ENCODE measurements at regions not wholly inside any gene's neighbourhood (a gene's known extent, or its start where the extent isn't known, plus 50 kb on each side); places are given as distances from the start of the nearest gene placed in this dataset.

GRCh38 chr1:170831276-170831675 lies 104.1 kb upstream of the MROH9 start:
- in situ Hi-C loops (cut with HindIII; ENCODE audit: low pct_unique_long_range_greater_than_20kb, low sequenced_read_pairs): no loop called here
- Histone ChIP-seq H3K27ac (ENCODE audit: low read length) (no peak overlapping the region), H3K4me3 (ENCODE audit: low read depth in 2 of 2, low read length in 2 of 2) (no peak overlapping the region), H3K4me1 (ENCODE audit: control insufficient read depth, insufficient read depth, low read length) (no peaks in the 10 kb centered on the region), H3K9me3 (ENCODE audit: control insufficient read depth, insufficient read depth, low read depth, low read length) (no peaks in the 10 kb centered on the region), H3K27me3 (ENCODE audit: control insufficient read depth, insufficient read depth, low read length) (no peaks in the 10 kb centered on the region), H3K36me3 (ENCODE audit: control insufficient read depth, insufficient read depth, low read length) (no peaks in the 10 kb centered on the region)
- no peak for DNase-seq (ENCODE audit: low read depth, low spot score)
- BruUV-seq (replicated peaks): no TSS peak
- POLR2A ChIA-PET: no interaction called here
- no peak for ATAC-seq
- TF ChIP-seq TCF7L2 (IDR thresholded peaks at IDR 0.05; ENCODE audit: low read depth, low read length): no peak
- TF ChIP-seq REST (IDR thresholded peaks at IDR 0.05; ENCODE audit: insufficient read depth in 1 of 2, low read depth in 2 of 2, low read length in 1 of 2): no peak
- no peak for TF ChIP-seq CTCF (IDR thresholded peaks at IDR 0.05)
- TF ChIP-seq POLR2AphosphoS5 (IDR thresholded peaks at IDR 0.05; ENCODE audit: low read depth, low read length): no peak
- TF ChIP-seq SIN3A (IDR thresholded peaks at IDR 0.05; ENCODE audit: borderline replicate concordance, insufficient read depth, low read depth, low read length): no peak
- intact Hi-C loops (cut with micrococcal nuclease; ENCODE audit: unreplicated experiment): no loop called here
- CTCF ChIA-PET: no interaction called here

GRCh38 chr1:170836141-170836540 lies 99.2 kb upstream of the MROH9 start:
- TF ChIP-seq TCF7L2 (IDR thresholded peaks at IDR 0.05; ENCODE audit: low read depth, low read length): no peak
- H3K9me3 ChIP-seq (ENCODE audit: control insufficient read depth, insufficient read depth, low read depth, low read length): no peaks in the 10 kb centered on the region
- ATAC-seq (no peak), DNase-seq (ENCODE audit: low read depth, low spot score) (no peak)
- no peaks in the 10 kb centered on the region for H3K4me1 ChIP-seq (ENCODE audit: control insufficient read depth, insufficient read depth, low read length)
- no peaks in the 10 kb centered on the region for H3K27me3 ChIP-seq (ENCODE audit: control insufficient read depth, insufficient read depth, low read length)
- BruUV-seq (replicated peaks): no TSS peak
- POLR2A ChIA-PET: no interaction called here
- in situ Hi-C loops (cut with HindIII; ENCODE audit: low pct_unique_long_range_greater_than_20kb, low sequenced_read_pairs): no loop called here
- intact Hi-C loops (cut with micrococcal nuclease; ENCODE audit: unreplicated experiment): no loop called here
- H3K27ac ChIP-seq (ENCODE audit: low read length): no peak overlapping the region
- CTCF ChIA-PET: no interaction called here
- H3K4me3 ChIP-seq (ENCODE audit: low read depth in 2 of 2, low read length in 2 of 2): no peak overlapping the region
- H3K36me3 ChIP-seq (ENCODE audit: control insufficient read depth, insufficient read depth, low read length): no peaks in the 10 kb centered on the region

- no peaks in the 10 kb centered on the region for H3K27me3 ChIP-seq (ENCODE audit: control insufficient read depth, insufficient read depth, low read length)
- BruUV-seq (replicated peaks): no TSS peak
- POLR2A ChIA-PET: no interaction called here
- no peak overlapping the region for H3K4me3 ChIP-seq (ENCODE audit: low read depth in 2 of 2, low read length in 2 of 2)
- no peak overlapping the region for H3K27ac ChIP-seq (ENCODE audit: low read length)
- TF ChIP-seq POLR2AphosphoS5 (IDR thresholded peaks at IDR 0.05; ENCODE audit: low read depth, low read length) (no peak), TCF7L2 (IDR thresholded peaks at IDR 0.05; ENCODE audit: low read depth, low read length) (no peak)
- DNase-seq (ENCODE audit: low read depth, low spot score): no peak
- in situ Hi-C loops (cut with HindIII; ENCODE audit: low pct_unique_long_range_greater_than_20kb, low sequenced_read_pairs) (no loop called here), intact Hi-C loops (cut with micrococcal nuclease; ENCODE audit: unreplicated experiment) (no loop called here)
- no peaks in the 10 kb centered on the region for H3K36me3 ChIP-seq (ENCODE audit: control insufficient read depth, insufficient read depth, low read length)
- no peak for ATAC-seq
- CTCF ChIA-PET: no interaction called here
- no peaks in the 10 kb centered on the region for H3K9me3 ChIP-seq (ENCODE audit: control insufficient read depth, insufficient read depth, low read depth, low read length)
- no peaks in the 10 kb centered on the region for H3K4me1 ChIP-seq (ENCODE audit: control insufficient read depth, insufficient read depth, low read length)
These were observed 95.0 kb upstream of the MROH9 start for GRCh38 chr1:170840371-170840770.
